ENCODE measurements at regions not wholly inside any gene's neighbourhood (a gene's known extent, or its start where the extent isn't known, plus 50 kb on each side); places are given as distances from the start of the nearest gene placed in this dataset.

DNA sequence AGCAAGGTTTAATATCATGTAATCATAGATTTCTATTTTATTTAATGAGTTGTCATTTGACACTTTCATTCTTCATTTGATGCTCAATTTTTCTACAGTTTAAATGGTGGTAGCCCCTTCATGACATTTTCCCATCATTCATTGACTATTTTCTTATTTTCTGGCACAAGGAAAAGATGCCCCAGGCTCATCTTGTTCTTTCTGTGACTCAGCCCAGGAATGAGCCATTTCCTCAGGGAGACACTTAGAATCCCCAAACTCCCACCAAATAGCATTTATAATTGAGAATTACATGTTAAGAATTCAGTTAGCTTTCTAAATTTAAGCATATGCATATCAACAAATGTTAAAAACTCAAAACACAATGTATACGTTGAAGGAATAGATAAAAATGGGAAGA, 222.3 kb downstream of the KIF20B start:
- TF ChIP-seq POLR2A (IDR thresholded peaks at IDR 0.05): no peak
- no peak for TF ChIP-seq POLR2AphosphoS5 (IDR thresholded peaks at IDR 0.05)
- TF ChIP-seq CTCF (IDR thresholded peaks at IDR 0.05): no peak
- TF ChIP-seq EP300 (IDR thresholded peaks at IDR 0.05): no peak
- Histone ChIP-seq H3K27me3 (no peaks in the 10 kb centered on the region), H3K4me1 (no peaks in the 10 kb centered on the region), H3K4me3 (no peak overlapping the region), H3K9me3 (no peaks in the 10 kb centered on the region), H3K36me3 (no peaks in the 10 kb centered on the region), H3K27ac (no peak overlapping the region)
- DNase-seq: no peak
- intact Hi-C loops (cut with DNase I; ENCODE audit: low total_unique reads): no loop called here
- WGBS, 5 donors: 76 to 88% (median 84%) methylated on average over 1 of the region's 1 CpG

DNA sequence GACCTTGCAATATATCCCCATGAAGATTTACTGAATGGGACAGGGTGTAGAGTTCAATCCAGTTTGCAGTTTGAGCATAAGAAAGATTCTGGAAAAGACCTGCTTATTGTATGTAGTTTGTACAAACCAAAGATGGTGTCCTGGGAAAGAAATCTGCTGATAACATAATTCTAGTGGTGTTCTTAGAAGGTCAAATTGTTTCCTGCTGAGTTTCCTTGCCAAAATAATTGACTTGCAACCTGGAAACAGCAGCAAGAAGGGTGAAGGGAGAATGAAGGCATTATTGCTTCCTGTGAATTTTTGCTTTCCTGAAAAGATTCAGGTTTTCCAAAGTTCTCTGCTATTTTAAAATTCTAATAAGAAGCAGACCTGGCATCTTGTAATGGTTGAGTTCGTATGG, 222.9 kb downstream of the KIF20B start:
- 55 to 72% (median 62%) methylated on average over 1 of the region's 1 CpG for WGBS, 5 donors
- intact Hi-C loops (cut with DNase I; ENCODE audit: low total_unique reads): no loop called here
- no peaks in the 10 kb centered on the region for H3K27me3 ChIP-seq
- no peak overlapping the region for H3K4me3 ChIP-seq
- TF ChIP-seq CTCF (IDR thresholded peaks at IDR 0.05): no peak
- TF ChIP-seq POLR2AphosphoS5 (IDR thresholded peaks at IDR 0.05): no peak
- no peak for TF ChIP-seq POLR2A (IDR thresholded peaks at IDR 0.05)
- TF ChIP-seq EP300 (IDR thresholded peaks at IDR 0.05): no peak
- no peak for DNase-seq
- H3K27ac ChIP-seq: no peak overlapping the region
- no peaks in the 10 kb centered on the region for H3K4me1 ChIP-seq
- no peaks in the 10 kb centered on the region for H3K9me3 ChIP-seq
- H3K36me3 ChIP-seq: no peaks in the 10 kb centered on the region

GRCh38 chr10:89926736-89927135, 225.3 kb downstream of the KIF20B start:
- 81 to 96% (median 94%) methylated on average over 2 of the region's 2 CpGs for WGBS, 5 donors
- TF ChIP-seq POLR2A (IDR thresholded peaks at IDR 0.05): no peak
- no peak for TF ChIP-seq EP300 (IDR thresholded peaks at IDR 0.05)
- no peak for TF ChIP-seq CTCF (IDR thresholded peaks at IDR 0.05)
- TF ChIP-seq POLR2AphosphoS5 (IDR thresholded peaks at IDR 0.05): no peak
- intact Hi-C loops (cut with DNase I; ENCODE audit: low total_unique reads): no loop called here
- peaks cover 0 to 7% (median 3%) of the 10 kb centered on the region in 4 donors for H3K9me3 ChIP-seq
- DNase-seq: no peak
- H3K27me3 ChIP-seq: no peaks in the 10 kb centered on the region
- no peaks in the 10 kb centered on the region for H3K36me3 ChIP-seq
- H3K4me1 ChIP-seq: no peaks in the 10 kb centered on the region
- H3K4me3 ChIP-seq: no peak overlapping the region
- H3K27ac ChIP-seq: no peak overlapping the region

DNA sequence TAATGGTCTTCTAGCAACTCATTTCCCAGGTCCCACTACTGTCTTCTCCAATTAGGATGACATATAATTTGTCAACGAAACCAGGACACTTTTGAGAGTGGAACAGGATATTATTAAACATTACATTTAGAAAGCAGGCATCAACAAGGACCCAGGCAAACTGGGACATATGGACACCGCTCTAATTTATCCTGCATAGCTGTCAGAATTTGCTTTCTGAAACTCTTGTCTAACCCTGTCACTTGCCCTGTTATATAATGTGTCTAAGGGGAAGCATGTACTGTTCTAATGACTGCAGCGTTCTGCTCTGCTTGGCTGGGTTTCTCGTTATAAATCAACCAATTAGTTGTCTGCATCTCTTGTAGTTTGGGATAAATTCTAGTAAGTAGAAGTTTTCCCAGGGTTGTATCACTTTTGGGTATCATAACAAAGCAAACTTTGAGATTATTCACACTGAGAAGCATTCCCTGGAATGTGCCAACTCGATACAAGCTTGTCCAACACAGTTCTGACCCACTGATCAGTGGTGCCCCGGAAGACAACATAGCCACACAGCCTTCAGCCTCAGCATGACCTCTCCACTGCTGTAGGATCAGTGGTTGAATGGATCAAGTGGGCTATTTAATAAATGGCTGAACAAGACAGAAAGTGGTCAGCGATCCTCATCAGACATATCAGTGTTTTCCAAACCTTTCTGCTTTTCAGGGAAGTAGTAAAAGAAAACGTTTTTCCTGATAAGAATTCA, 228.1 kb downstream of the KIF20B start:
- H3K27me3 ChIP-seq: no peaks in the 10 kb centered on the region
- no peaks in the 10 kb centered on the region for H3K36me3 ChIP-seq
- 56 to 68% (median 62%) methylated on average over 8 of the region's 8 CpGs for WGBS, 5 donors
- intact Hi-C loops (cut with DNase I; ENCODE audit: low total_unique reads): no loop called here
- H3K4me3 ChIP-seq: no peak overlapping the region
- H3K27ac ChIP-seq: no peak overlapping the region
- DNase-seq: no peak
- H3K9me3 ChIP-seq: peaks cover 0 to 7% (median 3%) of the 10 kb centered on the region in 4 donors
- no peaks in the 10 kb centered on the region for H3K4me1 ChIP-seq
- TF ChIP-seq POLR2A (IDR thresholded peaks at IDR 0.05) (no peak), CTCF (IDR thresholded peaks at IDR 0.05) (no peak), POLR2AphosphoS5 (IDR thresholded peaks at IDR 0.05) (no peak), EP300 (IDR thresholded peaks at IDR 0.05) (no peak)
